ENCODE measurements at regions not wholly inside any gene's neighbourhood (a gene's known extent, or its start where the extent isn't known, plus 50 kb on each side); places are given as distances from the start of the nearest gene placed in this dataset.

GRCh38 chr13:61778531-61778930, 362.9 kb upstream of the PCDH20 start:
- TF ChIP-seq EP300 (IDR thresholded peaks at IDR 0.05): no peak
- no peak for TF ChIP-seq POLR2A (IDR thresholded peaks at IDR 0.05)
- TF ChIP-seq CTCF (IDR thresholded peaks at IDR 0.05): no peak

All from gastroesophageal sphincter (tissue), 3 donors.